A673 (cell line): ENCODE measurements at regions not wholly inside any gene's neighbourhood (a gene's known extent, or its start where the extent isn't known, plus 50 kb on each side); places are given as distances from the start of the nearest gene placed in this dataset.
"Not testable (repeated sequence)": the region's sequence is repeated elsewhere in the genome, so short reads cannot be mapped to it uniquely, and the experiment has no call there.

Experiments used
- BruUV-seq: library from RNA; stranded (reverse); fragments of 400-500 nt; replicated peaks from 2 replicates; lab custom pipeline; 2021; lab: Mats Ljungman, UMichigan
- CTCF ChIA-PET: fragments of 300-600 bp; sonication (Branson Sonifier 250); formaldehyde crosslinking; loops from one replicate; lab custom pipeline; 2022; ENCODE audit warnings: antibody characterized with exemption; lab: Charles Lee
- POLR2A ChIA-PET: fragments of 300-600 bp; sonication (Branson Sonifier 250); formaldehyde crosslinking; loops from one replicate; lab custom pipeline; 2022; ENCODE audit warnings: antibody characterized with exemption; ENCODE audit not compliant: low non-redundant PET; lab: Charles Lee
- DNase-seq: peaks from one replicate; pipeline ENCODE4 v3.0.0-alpha.2; 2015; ENCODE audit warnings: low spot score
- H3K27ac ChIP-seq: fragments of 200-600 bp; sonication (generic); 2 replicates; pipeline ENCODE4 v1.5.1; 2016; ENCODE audit warnings: mixed run types, low read depth, mild to moderate bottlenecking, mixed read lengths, antibody characterized with exemption, low read length; ENCODE audit not compliant: poor library complexity, severe bottlenecking
- H3K27me3 ChIP-seq: fragments of 200-600 bp; sonication (generic); replicated peaks from 2 replicates; pipeline ENCODE4 v1.6.1; 2017; ENCODE audit warnings: mixed run types, low read depth, mild to moderate bottlenecking, mixed read lengths, antibody characterized with exemption, low read length; ENCODE audit not compliant: insufficient read depth, poor library complexity
- H3K36me3 ChIP-seq: fragments of 200-600 bp; sonication (generic); 2 replicates; pipeline ENCODE4 v1.6.1; 2016; ENCODE audit warnings: mixed run types, mild to moderate bottlenecking, mixed read lengths, antibody characterized with exemption, low read length; ENCODE audit not compliant: insufficient read depth, poor library complexity, severe bottlenecking
- H3K4me1 ChIP-seq: fragments of 200-600 bp; sonication (generic); 2 replicates; pipeline ENCODE4 v1.6.1; 2017; ENCODE audit warnings: mixed run types, mild to moderate bottlenecking, mixed read lengths, antibody characterized with exemption, low read length; ENCODE audit not compliant: insufficient read depth, poor library complexity, severe bottlenecking
- H3K4me3 ChIP-seq: fragments of 200-600 bp; sonication (generic); 2 replicates; pipeline ENCODE4 v1.5.1; 2016; ENCODE audit warnings: low read depth, mixed run types, mild to moderate bottlenecking, mixed read lengths, low read length; ENCODE audit not compliant: poor library complexity, severe bottlenecking
- H3K9me3 ChIP-seq: fragments of 200-600 bp; sonication (generic); 2 replicates; pipeline ENCODE4 v1.6.1; 2016; ENCODE audit warnings: mixed run types, low read depth, mild to moderate bottlenecking, mixed read lengths, antibody characterized with exemption, low read length; ENCODE audit not compliant: poor library complexity, severe bottlenecking
- EZH2 ChIP-seq: fragments of 200-600 bp; sonication (generic); IDR thresholded peaks from 2 replicates; pipeline ENCODE4 v1.6.1; 2017; ENCODE audit warnings: borderline replicate concordance, low read depth, mild to moderate bottlenecking, mixed read lengths, antibody characterized with exemption, low read length; ENCODE audit not compliant: poor library complexity, severe bottlenecking
- intact Hi-C: fragments of 100-400 bp; cut with micrococcal nuclease; formaldehyde crosslinking; loops from one replicate; pipeline ENCODE4 v1.10.0; 2022; ENCODE audit not compliant: unreplicated experiment
- TF ChIP-seq, protein P1 (sequence below): fragments of 300-800, 200-600 bp; sonication (generic); conservative IDR thresholded peaks from 2 replicates; pipeline ENCODE4 v1.5.1; 2017; ENCODE audit warnings: low read depth, mild to moderate bottlenecking, antibody characterized with exemption, low read length, moderate library complexity, mixed read lengths

DNA sequence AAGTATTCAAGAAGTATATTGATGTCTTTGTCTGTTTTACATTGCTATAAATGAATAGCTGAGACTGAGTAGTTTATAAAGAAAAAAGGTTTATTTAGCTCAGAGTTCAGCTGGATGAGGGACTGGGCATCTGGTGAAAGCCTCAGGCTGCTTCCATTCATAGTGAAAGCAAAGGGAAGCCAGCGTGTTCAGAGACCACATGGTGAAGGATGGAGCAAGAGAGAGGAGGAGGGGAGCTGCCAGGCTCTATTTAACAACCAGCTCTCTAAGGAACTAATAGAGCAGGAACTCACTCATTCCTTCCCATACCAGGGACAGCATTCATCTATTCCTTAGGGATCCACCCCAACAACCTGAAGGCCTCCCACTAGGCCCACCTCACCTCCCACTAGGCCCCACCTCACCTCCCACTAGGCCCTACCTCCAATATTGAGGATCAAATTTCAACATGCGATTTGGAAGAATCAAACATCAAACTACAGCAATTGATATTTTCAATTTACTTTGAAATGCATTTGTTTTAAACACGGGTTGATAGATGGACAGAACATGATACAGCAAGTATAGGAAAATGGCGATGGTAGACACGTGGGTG lies 167.5 kb upstream of the HES1 start:
- no peak overlapping the region for H3K4me3 ChIP-seq
- H3K9me3 ChIP-seq = no peaks in the 10 kb centered on the region
- peaks cover 19% of the 10 kb centered on the region for H3K4me1 ChIP-seq
- TF ChIP-seq, protein P1, sequence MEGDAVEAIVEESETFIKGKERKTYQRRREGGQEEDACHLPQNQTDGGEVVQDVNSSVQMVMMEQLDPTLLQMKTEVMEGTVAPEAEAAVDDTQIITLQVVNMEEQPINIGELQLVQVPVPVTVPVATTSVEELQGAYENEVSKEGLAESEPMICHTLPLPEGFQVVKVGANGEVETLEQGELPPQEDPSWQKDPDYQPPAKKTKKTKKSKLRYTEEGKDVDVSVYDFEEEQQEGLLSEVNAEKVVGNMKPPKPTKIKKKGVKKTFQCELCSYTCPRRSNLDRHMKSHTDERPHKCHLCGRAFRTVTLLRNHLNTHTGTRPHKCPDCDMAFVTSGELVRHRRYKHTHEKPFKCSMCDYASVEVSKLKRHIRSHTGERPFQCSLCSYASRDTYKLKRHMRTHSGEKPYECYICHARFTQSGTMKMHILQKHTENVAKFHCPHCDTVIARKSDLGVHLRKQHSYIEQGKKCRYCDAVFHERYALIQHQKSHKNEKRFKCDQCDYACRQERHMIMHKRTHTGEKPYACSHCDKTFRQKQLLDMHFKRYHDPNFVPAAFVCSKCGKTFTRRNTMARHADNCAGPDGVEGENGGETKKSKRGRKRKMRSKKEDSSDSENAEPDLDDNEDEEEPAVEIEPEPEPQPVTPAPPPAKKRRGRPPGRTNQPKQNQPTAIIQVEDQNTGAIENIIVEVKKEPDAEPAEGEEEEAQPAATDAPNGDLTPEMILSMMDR = no peak
- TF ChIP-seq EZH2 = no peak
- no peak overlapping the region for H3K27ac ChIP-seq
- no peaks in the 10 kb centered on the region for H3K36me3 ChIP-seq
- ChIA-PET POLR2A (no interaction called here), CTCF (no interaction called here)
- DNase-seq = no peak
- no peaks in the 10 kb centered on the region for H3K27me3 ChIP-seq
- intact Hi-C loops = no loop called here
- no TSS peak for BruUV-seq

DNA sequence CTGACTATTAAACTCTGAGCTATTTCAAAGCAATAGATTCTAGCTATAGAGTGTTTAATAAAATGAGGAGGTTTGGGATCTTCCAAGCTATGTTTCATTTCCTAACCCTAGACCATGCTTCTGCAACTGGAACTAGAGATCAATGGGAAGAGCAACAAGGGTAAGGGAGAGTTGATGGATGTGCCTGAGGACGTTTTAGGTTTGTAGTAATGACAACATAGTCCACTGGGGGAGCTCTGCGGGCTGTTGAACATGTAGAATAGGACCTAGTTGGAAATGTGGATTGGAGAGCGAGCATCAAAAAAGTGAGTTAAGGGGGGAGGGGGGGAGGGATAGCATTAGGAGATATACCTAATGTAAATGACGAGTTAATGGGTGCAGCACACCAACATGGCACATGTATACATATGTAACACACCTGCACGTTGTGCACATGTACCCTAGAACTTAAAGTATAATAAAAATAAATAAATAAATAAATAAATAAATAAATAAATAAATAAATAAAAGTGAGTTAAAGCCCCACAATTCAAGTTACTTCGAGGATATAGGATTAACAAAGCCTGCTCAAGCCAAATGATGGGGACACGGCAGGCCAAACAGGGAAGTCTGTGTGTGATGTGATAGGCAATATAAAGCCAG lies 165.7 kb upstream of the HES1 start:
- POLR2A ChIA-PET, H3K4me3 ChIP-seq, H3K9me3 ChIP-seq, H3K36me3 ChIP-seq, H3K27ac ChIP-seq, BruUV-seq, H3K27me3 ChIP-seq: not testable (repeated sequence)
- peaks cover 28% of the 10 kb centered on the region for H3K4me1 ChIP-seq
- CTCF ChIA-PET = interaction anchor here (0.7 to 1.0 kb wide), 2 partner anchors 10 to 345 kb away, joined by 3 read pairs; no protein-coding TSS in a partner anchor
- TF ChIP-seq, protein P1 = peak; percentile 62
- intact Hi-C loops = loop anchor here (10.0 kb wide), 1 partner anchor 165 kb away; the partner anchor contains the start of gene HES1
- peak; percentile 83 for DNase-seq

DNA sequence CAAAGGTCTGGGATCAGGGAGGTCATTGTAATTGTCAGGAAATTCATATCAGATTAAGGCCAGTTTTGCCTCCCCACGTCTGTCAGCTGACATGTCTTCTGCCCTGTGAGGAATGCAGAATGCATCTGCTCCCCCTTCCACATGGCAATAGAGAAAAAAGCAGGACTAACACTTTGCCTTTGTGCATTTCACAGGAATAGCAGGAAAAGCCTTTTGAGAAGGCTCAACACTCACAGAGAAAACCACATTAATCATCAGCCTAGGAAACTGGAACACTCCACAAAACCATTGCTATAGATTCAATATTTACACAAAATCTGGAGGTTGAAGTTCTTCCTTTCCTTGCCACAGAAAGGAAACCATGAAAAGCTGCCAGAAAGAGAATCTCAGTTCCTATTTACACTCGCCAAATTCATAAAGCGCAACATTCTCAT lies 165.2 kb upstream of the HES1 start:
- no peak overlapping the region for H3K27ac ChIP-seq
- H3K36me3 ChIP-seq = no peaks in the 10 kb centered on the region
- intact Hi-C loops = loop anchor here (10.0 kb wide), 1 partner anchor 164 kb away; the partner anchor contains the start of gene HES1
- no TSS peak for BruUV-seq
- H3K9me3 ChIP-seq = no peaks in the 10 kb centered on the region
- H3K27me3 ChIP-seq = no peaks in the 10 kb centered on the region
- ChIA-PET CTCF (interaction anchor here (0.5 kb wide), 1 partner anchor 325 kb away, joined by 5 read pairs; no protein-coding TSS in a partner anchor), POLR2A (no interaction called here)
- no peak overlapping the region for H3K4me3 ChIP-seq
- no peak for DNase-seq
- TF ChIP-seq, protein P1 = no peak
- TF ChIP-seq EZH2 = no peak
- H3K4me1 ChIP-seq = peaks cover 28% of the 10 kb centered on the region
